ENCODE measurements at regions not wholly inside any gene's neighbourhood (a gene's known extent, or its start where the extent isn't known, plus 50 kb on each side); places are given as distances from the start of the nearest gene placed in this dataset.

DNA sequence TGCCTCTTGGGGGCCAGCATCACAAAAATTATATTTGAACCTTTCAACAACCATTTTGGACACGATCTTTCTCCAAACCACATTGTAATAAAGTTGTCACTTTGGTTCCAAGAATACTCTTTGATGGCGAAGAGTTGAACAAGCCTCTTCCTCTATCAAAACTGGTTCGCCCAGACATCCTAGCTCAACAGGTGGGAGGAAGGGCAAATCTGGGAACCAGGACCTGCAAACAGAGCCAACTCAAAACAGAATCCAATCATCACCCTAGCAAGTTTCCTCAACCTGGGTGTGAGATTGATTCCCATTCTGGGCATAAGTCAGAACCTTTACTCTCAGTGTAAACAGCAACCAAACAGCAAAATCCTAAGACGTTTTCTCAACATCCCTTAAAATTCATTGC is 141.2 kb upstream of the RREB1 start:
- H3K27ac ChIP-seq (ENCODE audit: extremely low read depth, low read depth, low read length), result no peak overlapping the region
- no peaks in the 10 kb centered on the region for H3K4me1 ChIP-seq (ENCODE audit: control insufficient read depth, insufficient read depth, low read length)
- CTCF ChIA-PET, result no interaction called here
- TF ChIP-seq SCRT2 (tag by site-specific recombination; IDR thresholded peaks at IDR 0.05) (peak; percentile 71), GFI1B (tag by site-specific recombination; IDR thresholded peaks at IDR 0.05) (no peak)
- no peak overlapping the region for H3K4me3 ChIP-seq (ENCODE audit: low read depth, low read length)
- POLR2A ChIA-PET, result no interaction called here
- no peaks in the 10 kb centered on the region for H3K9me3 ChIP-seq (ENCODE audit: control insufficient read depth, insufficient read depth, low read depth, low read length)
- H3K36me3 ChIP-seq (ENCODE audit: control insufficient read depth in 2 of 2, insufficient read depth in 1 of 2, low read length in 2 of 2), result no peaks in the 10 kb centered on the region

DNA sequence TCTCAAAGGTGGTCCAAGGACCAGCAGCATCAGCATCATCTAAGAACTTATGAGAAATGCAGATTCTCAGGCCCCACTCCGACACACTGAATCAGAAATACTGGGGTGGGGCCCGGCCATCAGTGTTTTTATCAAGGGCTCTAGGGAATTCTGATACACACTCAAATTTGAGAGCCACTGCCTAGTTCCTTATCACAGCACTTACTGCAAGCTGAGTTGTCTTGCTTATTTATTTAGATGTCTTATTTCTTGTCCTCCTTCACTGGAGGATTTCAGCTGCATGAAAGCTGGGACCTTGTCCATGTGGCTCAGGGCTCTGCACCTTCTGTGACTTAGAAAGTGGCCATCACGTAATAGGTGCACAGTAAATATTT is 139.4 kb upstream of the RREB1 start:
- no peaks in the 10 kb centered on the region for H3K4me1 ChIP-seq (ENCODE audit: control insufficient read depth, insufficient read depth, low read length)
- ChIA-PET CTCF (no interaction called here), POLR2A (no interaction called here)
- no peak overlapping the region for H3K4me3 ChIP-seq (ENCODE audit: low read depth, low read length)
- no peak overlapping the region for H3K27ac ChIP-seq (ENCODE audit: extremely low read depth, low read depth, low read length)
- no peak for TF ChIP-seq ZNF398 (tag by site-specific recombination; IDR thresholded peaks at IDR 0.05)
- TF ChIP-seq, protein P1, sequence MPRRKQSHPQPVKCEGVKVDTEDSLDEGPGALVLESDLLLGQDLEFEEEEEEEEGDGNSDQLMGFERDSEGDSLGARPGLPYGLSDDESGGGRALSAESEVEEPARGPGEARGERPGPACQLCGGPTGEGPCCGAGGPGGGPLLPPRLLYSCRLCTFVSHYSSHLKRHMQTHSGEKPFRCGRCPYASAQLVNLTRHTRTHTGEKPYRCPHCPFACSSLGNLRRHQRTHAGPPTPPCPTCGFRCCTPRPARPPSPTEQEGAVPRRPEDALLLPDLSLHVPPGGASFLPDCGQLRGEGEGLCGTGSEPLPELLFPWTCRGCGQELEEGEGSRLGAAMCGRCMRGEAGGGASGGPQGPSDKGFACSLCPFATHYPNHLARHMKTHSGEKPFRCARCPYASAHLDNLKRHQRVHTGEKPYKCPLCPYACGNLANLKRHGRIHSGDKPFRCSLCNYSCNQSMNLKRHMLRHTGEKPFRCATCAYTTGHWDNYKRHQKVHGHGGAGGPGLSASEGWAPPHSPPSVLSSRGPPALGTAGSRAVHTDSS (tag by site-specific recombination; IDR thresholded peaks at IDR 0.05), result no peak
- no peak for TF ChIP-seq ZNF529 (tag by site-specific recombination; IDR thresholded peaks at IDR 0.05; ENCODE audit: insufficient replicate concordance)
- no peak for TF ChIP-seq ZFP69B (tag by site-specific recombination; IDR thresholded peaks at IDR 0.05)
- TF ChIP-seq BCL11B (tag by site-specific recombination; IDR thresholded peaks at IDR 0.05; ENCODE audit: low read depth), result no peak
- TF ChIP-seq ZNF701 (tag by site-specific recombination; IDR thresholded peaks at IDR 0.05), result no peak
- no peak for TF ChIP-seq ZFHX2 (tag by site-specific recombination; conservative IDR thresholded peaks at IDR 0.05)
- TF ChIP-seq ZNF510 (tag by site-specific recombination; IDR thresholded peaks at IDR 0.05; ENCODE audit: insufficient replicate concordance), result no peak
- TF ChIP-seq, protein P2, sequence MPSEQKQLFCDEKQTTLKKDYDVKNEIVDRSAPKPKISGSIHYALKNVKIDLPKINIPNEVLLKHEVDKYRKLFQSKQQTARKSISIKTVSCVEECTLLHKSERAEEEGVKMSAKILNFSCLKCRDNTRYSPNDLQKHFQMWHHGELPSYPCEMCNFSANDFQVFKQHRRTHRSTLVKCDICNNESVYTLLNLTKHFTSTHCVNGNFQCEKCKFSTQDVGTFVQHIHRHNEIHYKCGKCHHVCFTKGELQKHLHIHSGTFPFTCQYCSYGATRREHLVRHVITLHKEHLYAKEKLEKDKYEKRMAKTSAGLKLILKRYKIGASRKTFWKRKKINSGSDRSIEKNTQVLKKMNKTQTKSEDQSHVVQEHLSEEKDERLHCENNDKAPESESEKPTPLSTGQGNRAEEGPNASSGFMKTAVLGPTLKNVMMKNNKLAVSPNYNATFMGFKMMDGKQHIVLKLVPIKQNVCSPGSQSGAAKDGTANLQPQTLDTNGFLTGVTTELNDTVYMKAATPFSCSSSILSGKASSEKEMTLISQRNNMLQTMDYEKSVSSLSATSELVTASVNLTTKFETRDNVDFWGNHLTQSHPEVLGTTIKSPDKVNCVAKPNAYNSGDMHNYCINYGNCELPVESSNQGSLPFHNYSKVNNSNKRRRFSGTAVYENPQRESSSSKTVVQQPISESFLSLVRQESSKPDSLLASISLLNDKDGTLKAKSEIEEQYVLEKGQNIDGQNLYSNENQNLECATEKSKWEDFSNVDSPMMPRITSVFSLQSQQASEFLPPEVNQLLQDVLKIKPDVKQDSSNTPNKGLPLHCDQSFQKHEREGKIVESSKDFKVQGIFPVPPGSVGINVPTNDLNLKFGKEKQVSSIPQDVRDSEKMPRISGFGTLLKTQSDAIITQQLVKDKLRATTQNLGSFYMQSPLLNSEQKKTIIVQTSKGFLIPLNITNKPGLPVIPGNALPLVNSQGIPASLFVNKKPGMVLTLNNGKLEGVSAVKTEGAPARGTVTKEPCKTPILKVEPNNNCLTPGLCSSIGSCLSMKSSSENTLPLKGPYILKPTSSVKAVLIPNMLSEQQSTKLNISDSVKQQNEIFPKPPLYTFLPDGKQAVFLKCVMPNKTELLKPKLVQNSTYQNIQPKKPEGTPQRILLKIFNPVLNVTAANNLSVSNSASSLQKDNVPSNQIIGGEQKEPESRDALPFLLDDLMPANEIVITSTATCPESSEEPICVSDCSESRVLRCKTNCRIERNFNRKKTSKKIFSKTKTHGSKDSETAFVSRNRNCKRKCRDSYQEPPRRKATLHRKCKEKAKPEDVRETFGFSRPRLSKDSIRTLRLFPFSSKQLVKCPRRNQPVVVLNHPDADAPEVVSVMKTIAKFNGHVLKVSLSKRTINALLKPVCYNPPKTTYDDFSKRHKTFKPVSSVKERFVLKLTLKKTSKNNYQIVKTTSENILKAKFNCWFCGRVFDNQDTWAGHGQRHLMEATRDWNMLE (tag by site-specific recombination; conservative IDR thresholded peaks at IDR 0.05; ENCODE audit: low read depth), result no peak
- TF ChIP-seq, protein P3, sequence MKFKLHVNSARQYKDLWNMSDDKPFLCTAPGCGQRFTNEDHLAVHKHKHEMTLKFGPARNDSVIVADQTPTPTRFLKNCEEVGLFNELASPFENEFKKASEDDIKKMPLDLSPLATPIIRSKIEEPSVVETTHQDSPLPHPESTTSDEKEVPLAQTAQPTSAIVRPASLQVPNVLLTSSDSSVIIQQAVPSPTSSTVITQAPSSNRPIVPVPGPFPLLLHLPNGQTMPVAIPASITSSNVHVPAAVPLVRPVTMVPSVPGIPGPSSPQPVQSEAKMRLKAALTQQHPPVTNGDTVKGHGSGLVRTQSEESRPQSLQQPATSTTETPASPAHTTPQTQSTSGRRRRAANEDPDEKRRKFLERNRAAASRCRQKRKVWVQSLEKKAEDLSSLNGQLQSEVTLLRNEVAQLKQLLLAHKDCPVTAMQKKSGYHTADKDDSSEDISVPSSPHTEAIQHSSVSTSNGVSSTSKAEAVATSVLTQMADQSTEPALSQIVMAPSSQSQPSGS (tag by site-specific recombination; IDR thresholded peaks at IDR 0.05; ENCODE audit: low read depth), result no peak
- TF ChIP-seq ZNF350 (tag by site-specific recombination; IDR thresholded peaks at IDR 0.05), result no peak
- TF ChIP-seq ZBTB20 (tag by site-specific recombination; IDR thresholded peaks at IDR 0.05), result no peak
- no peak for TF ChIP-seq ZNF274 (IDR thresholded peaks at IDR 0.05; ENCODE audit: low read length)
- no peak for TF ChIP-seq ZNF274 (tag by site-specific recombination; IDR thresholded peaks at IDR 0.05; ENCODE audit: borderline replicate concordance)
- no peak for TF ChIP-seq ZNF473 (tag by site-specific recombination; IDR thresholded peaks at IDR 0.05)
- TF ChIP-seq ZNF76 (tag by site-specific recombination; IDR thresholded peaks at IDR 0.05; ENCODE audit: borderline replicate concordance, low read depth), result no peak
- no peak for TF ChIP-seq TRIM28 (IDR thresholded peaks at IDR 0.05; ENCODE audit: borderline replicate concordance, low read length)
- TF ChIP-seq, protein P4, sequence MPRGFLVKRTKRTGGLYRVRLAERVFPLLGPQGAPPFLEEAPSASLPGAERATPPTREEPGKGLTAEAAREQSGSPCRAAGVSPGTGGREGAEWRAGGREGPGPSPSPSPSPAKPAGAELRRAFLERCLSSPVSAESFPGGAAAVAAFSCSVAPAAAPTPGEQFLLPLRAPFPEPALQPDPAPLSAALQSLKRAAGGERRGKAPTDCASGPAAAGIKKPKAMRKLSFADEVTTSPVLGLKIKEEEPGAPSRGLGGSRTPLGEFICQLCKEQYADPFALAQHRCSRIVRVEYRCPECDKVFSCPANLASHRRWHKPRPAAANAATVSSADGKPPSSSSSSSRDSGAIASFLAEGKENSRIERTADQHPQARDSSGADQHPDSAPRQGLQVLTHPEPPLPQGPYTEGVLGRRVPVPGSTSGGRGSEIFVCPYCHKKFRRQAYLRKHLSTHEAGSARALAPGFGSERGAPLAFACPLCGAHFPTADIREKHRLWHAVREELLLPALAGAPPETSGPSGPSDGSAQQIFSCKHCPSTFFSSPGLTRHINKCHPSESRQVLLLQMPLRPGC (tag by site-specific recombination; IDR thresholded peaks at IDR 0.05), result no peak
- no peaks in the 10 kb centered on the region for H3K9me3 ChIP-seq (ENCODE audit: control insufficient read depth, insufficient read depth, low read depth, low read length)
- no peaks in the 10 kb centered on the region for H3K36me3 ChIP-seq (ENCODE audit: control insufficient read depth in 2 of 2, insufficient read depth in 1 of 2, low read length in 2 of 2)

Measured in HEK293 (cell line).